Activated naive CD8-positive, alpha-beta T cell treated with anti-CD3 and anti-CD28 coated beads for 36 hours (primary cell): ENCODE measurements at regions not wholly inside any gene's neighbourhood (a gene's known extent, or its start where the extent isn't known, plus 50 kb on each side); places are given as distances from the start of the nearest gene placed in this dataset.
"Not testable (repeated sequence)": the region's sequence is repeated elsewhere in the genome, so short reads cannot be mapped to it uniquely, and the experiment has no call there.

Experiments used
- DNase-seq: peaks from one replicate; pipeline ENCODE4 v3.0.0; 2021
- H3K27ac Mint-ChIP-seq: one replicate; pipeline ENCODE4 v1.8.0; 2022; ENCODE audit warnings: mild to moderate bottlenecking, moderate library complexity, mixed read lengths
- H3K27me3 Mint-ChIP-seq: one replicate; pipeline ENCODE4 v1.8.0; 2022; ENCODE audit warnings: mild to moderate bottlenecking, mixed read lengths
- H3K36me3 Mint-ChIP-seq: one replicate; pipeline ENCODE4 v1.8.0; 2021; ENCODE audit warnings: mild to moderate bottlenecking, mixed read lengths
- H3K4me1 Mint-ChIP-seq: one replicate; pipeline ENCODE4 v1.8.0; 2021; ENCODE audit warnings: mixed read lengths
- H3K4me3 Mint-ChIP-seq: one replicate; pipeline ENCODE4 v1.8.0; 2022; ENCODE audit warnings: mild to moderate bottlenecking, moderate library complexity, mixed read lengths
- H3K9me3 Mint-ChIP-seq: one replicate; pipeline ENCODE4 v1.8.0; 2022; ENCODE audit warnings: mixed read lengths

GRCh38 chr4:54440394-54441136 is 211.5 kb downstream of the PDGFRA start:
- no peaks in the 10 kb centered on the region for H3K36me3 Mint-ChIP-seq
- H3K27me3 Mint-ChIP-seq: peaks cover 20% of the 10 kb centered on the region
- no peak overlapping the region for H3K4me3 Mint-ChIP-seq
- no peak for DNase-seq
- no peaks in the 10 kb centered on the region for H3K4me1 Mint-ChIP-seq
- no peak overlapping the region for H3K27ac Mint-ChIP-seq
- no peaks in the 10 kb centered on the region for H3K9me3 Mint-ChIP-seq

DNA sequence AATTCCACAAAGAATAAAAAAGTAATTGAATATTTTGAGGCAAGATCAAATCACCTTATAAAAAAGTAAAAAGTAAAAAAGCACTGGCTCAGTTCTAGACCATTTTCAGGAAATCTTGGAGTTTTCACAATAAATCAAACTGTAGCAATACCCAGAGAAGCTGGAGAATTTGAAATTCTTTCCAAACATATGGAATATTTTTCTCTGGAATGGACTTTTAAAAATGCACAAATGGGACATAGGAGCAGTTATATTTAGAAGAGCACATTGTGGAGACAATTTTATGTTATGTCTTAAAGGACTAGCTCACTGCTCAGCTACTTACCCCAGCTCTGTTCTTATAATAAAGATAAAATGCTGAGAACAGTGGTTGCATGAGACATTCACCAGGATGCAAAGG is 211.9 kb upstream of the KIT start:
- DNase-seq: no peak
- Mint-ChIP-seq H3K4me3 (no peak overlapping the region), H3K4me1 (no peaks in the 10 kb centered on the region), H3K9me3 (peaks cover 5% of the 10 kb centered on the region), H3K27me3 (peaks cover 10% of the 10 kb centered on the region), H3K27ac (no peak overlapping the region), H3K36me3 (no peaks in the 10 kb centered on the region)

DNA sequence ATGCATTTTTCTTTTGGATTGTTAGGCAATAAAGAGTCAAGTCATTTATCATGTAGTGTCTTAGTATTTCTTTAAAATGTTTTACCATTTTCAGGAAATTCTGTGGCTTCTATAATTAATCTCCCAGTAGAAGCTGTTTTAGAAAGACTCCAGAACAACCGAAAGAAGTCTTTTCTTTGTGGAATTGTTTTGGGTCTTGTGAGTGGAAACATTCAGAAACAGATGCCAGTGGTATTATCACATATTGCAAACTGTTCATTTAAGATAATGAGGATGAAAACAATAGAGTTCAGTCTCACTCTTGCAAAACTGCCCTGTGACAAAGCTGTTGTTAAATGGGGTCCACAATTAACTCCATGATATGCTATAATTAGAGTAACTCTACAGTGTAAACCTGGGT is 211.2 kb upstream of the KIT start:
- no peak overlapping the region for H3K27ac Mint-ChIP-seq
- H3K4me3 Mint-ChIP-seq: no peak overlapping the region
- peaks cover 5% of the 10 kb centered on the region for H3K9me3 Mint-ChIP-seq
- H3K27me3 Mint-ChIP-seq: peaks cover 10% of the 10 kb centered on the region
- no peaks in the 10 kb centered on the region for H3K4me1 Mint-ChIP-seq
- no peak for DNase-seq
- no peaks in the 10 kb centered on the region for H3K36me3 Mint-ChIP-seq

- no peak for DNase-seq
- peaks cover 10% of the 10 kb centered on the region for H3K27me3 Mint-ChIP-seq
- H3K4me3 Mint-ChIP-seq: no peak overlapping the region
- no peaks in the 10 kb centered on the region for H3K4me1 Mint-ChIP-seq
- no peak overlapping the region for H3K27ac Mint-ChIP-seq
- no peaks in the 10 kb centered on the region for H3K36me3 Mint-ChIP-seq
- peaks cover 5% of the 10 kb centered on the region for H3K9me3 Mint-ChIP-seq
These were observed 210.5 kb upstream of the KIT start for GRCh38 chr4:54447304-54447703.

- DNase-seq: no peak
- peaks cover 5% of the 10 kb centered on the region for H3K9me3 Mint-ChIP-seq
- H3K36me3 Mint-ChIP-seq: no peaks in the 10 kb centered on the region
- no peak overlapping the region for H3K4me3 Mint-ChIP-seq
- no peaks in the 10 kb centered on the region for H3K4me1 Mint-ChIP-seq
- H3K27ac Mint-ChIP-seq: no peak overlapping the region
- peaks cover under 1% of the 10 kb centered on the region for H3K27me3 Mint-ChIP-seq
These were observed 207.8 kb upstream of the KIT start for GRCh38 chr4:54449999-54450398.

DNA sequence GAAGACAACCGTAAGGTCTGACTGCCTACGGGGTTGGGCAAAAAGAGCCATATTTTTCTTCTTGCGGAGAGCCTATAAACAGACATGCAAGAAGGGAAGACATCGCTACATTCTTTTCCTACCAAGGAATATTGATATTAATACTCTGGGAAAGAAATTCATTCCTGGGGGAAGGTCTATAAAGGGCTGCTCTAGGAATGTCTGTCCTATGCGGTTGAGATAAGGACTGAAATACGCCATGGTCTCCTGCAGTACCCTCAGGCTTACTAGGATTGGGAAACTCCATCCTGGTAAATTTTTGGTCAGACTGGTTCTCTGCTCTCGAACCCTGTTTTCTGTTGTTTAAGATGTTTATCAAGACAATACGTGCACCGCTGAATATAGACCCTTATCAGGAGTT is 190.8 kb upstream of the KIT start:
- not testable (repeated sequence) for H3K27me3 Mint-ChIP-seq, H3K4me3 Mint-ChIP-seq, DNase-seq, H3K27ac Mint-ChIP-seq, H3K4me1 Mint-ChIP-seq, H3K36me3 Mint-ChIP-seq
- H3K9me3 Mint-ChIP-seq: peaks cover 17% of the 10 kb centered on the region

- H3K4me3 Mint-ChIP-seq: no peak overlapping the region
- H3K9me3 Mint-ChIP-seq: peaks cover 6% of the 10 kb centered on the region
- no peak for DNase-seq
- H3K27ac Mint-ChIP-seq: no peak overlapping the region
- H3K36me3 Mint-ChIP-seq: no peaks in the 10 kb centered on the region
- H3K4me1 Mint-ChIP-seq: no peaks in the 10 kb centered on the region
- H3K27me3 Mint-ChIP-seq: peaks cover 5% of the 10 kb centered on the region
These were observed 184.6 kb upstream of the KIT start for GRCh38 chr4:54473077-54473545.

DNA sequence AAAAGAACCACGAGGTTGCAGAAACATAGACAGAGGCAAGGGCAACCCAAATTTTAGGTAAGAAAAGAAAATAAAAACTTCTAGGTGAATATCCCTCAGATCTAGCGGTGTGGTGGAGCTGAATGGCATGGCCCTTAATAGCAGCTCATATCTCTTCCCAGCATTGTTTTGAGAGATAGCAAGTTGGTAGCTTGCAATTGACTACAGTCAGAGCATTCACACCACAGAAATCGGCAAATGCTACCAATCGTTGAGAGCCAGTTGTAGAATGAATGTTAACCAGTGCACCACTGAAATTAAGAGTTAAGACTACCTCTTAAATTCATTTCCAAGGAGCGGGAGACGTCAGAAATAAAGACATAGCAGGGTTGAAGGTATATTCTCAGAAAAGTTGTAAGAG is 184.0 kb upstream of the KIT start:
- no peak overlapping the region for H3K27ac Mint-ChIP-seq
- peaks cover 5% of the 10 kb centered on the region for H3K27me3 Mint-ChIP-seq
- DNase-seq: no peak
- peaks cover 3% of the 10 kb centered on the region for H3K9me3 Mint-ChIP-seq
- no peaks in the 10 kb centered on the region for H3K36me3 Mint-ChIP-seq
- H3K4me1 Mint-ChIP-seq: no peaks in the 10 kb centered on the region
- H3K4me3 Mint-ChIP-seq: no peak overlapping the region

GRCh38 chr4:54475546-54475945 is 182.2 kb upstream of the KIT start:
- H3K27ac Mint-ChIP-seq: no peak overlapping the region
- H3K9me3 Mint-ChIP-seq: peaks cover 10% of the 10 kb centered on the region
- H3K36me3 Mint-ChIP-seq: no peaks in the 10 kb centered on the region
- no peaks in the 10 kb centered on the region for H3K4me1 Mint-ChIP-seq
- no peak overlapping the region for H3K4me3 Mint-ChIP-seq
- H3K27me3 Mint-ChIP-seq: peaks cover 5% of the 10 kb centered on the region
- DNase-seq: no peak

DNA sequence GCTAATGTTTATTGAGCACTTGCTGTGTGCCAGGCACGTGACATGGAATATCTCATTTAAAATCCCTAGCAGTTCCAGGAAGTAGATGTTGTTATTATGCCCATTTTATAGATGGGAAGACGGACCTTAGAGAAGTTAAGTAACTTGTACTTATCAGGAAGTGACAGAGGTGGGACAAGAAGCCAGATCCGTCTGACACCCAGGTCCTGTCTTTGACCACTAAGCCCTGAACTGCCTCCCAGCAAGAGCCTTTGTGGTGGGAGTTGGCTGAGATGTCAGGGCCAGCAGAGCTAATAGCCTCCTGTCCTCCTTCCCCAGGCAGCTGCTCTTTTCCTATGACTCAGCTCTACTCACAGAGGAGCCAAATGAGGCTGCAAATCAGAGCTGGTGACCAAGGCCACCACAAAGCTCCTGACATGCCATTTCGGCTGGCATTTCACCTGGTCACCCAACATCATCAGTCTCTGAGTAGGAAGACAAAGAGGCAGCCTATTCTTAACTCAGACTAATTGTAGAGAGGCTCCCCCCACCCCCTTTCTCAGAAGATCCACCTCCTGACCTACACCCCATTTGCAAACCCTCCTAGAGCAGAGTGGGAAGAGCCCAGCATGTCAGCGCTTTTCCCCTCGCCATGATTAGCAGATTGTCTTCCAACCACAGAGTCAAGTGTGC is 175.1 kb upstream of the KIT start:
- H3K4me1 Mint-ChIP-seq: no peaks in the 10 kb centered on the region
- H3K27me3 Mint-ChIP-seq: no peaks in the 10 kb centered on the region
- H3K27ac Mint-ChIP-seq: no peak overlapping the region
- no peak overlapping the region for H3K4me3 Mint-ChIP-seq
- H3K36me3 Mint-ChIP-seq: no peaks in the 10 kb centered on the region
- no peak for DNase-seq
- peaks cover 8% of the 10 kb centered on the region for H3K9me3 Mint-ChIP-seq

DNA sequence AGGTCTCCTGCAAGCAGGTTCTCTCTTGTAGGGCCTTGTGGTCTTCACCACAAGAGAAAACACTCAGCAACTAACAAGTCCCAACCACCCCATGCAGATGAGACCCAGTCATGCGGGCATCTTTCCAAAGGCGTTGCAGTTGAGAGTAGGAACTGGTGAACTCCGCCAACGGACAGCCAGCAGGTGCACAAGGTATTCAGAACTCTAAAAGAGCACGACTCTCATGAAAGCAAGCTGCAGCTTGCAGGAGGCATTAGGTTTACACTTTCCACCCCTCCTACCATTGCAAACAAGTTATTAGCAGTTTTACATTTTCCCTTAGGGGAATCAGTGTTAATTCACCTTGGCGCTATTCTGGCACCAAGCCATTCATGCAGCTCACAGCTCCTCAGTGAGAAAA is 173.4 kb upstream of the KIT start:
- Mint-ChIP-seq H3K4me1 (no peaks in the 10 kb centered on the region), H3K36me3 (no peaks in the 10 kb centered on the region), H3K27me3 (no peaks in the 10 kb centered on the region), H3K4me3 (no peak overlapping the region), H3K27ac (no peak overlapping the region), H3K9me3 (peaks cover 4% of the 10 kb centered on the region)
- DNase-seq: no peak

- Mint-ChIP-seq H3K4me3 (no peak overlapping the region), H3K36me3 (no peaks in the 10 kb centered on the region), H3K4me1 (no peaks in the 10 kb centered on the region), H3K27ac (no peak overlapping the region), H3K9me3 (no peaks in the 10 kb centered on the region), H3K27me3 (no peaks in the 10 kb centered on the region)
- no peak for DNase-seq
These were observed 170.3 kb upstream of the KIT start for GRCh38 chr4:54487491-54487890.

DNA sequence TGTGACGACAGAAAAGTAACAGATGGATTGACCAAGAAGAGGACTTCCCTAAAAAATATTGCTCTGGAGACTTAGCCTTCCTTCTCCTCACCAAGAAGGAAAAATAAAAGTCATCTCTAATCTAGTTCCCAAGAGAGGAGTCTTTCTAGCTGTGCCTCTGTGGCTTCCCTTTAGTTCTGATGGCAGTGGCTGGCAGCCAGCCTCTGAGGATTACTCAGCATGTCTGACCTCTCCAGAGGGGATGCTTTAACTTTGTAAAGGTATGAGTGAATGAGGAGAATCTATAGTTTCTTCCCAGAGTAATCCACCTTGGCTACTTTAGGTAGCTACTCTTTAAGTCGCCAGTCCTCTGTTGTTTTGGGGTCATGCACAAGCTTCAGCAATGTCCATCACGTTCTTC is 163.9 kb upstream of the KIT start:
- Mint-ChIP-seq H3K4me3 (no peak overlapping the region), H3K27me3 (no peaks in the 10 kb centered on the region), H3K9me3 (no peaks in the 10 kb centered on the region), H3K27ac (no peak overlapping the region), H3K4me1 (no peaks in the 10 kb centered on the region), H3K36me3 (no peaks in the 10 kb centered on the region)
- DNase-seq: no peak

- H3K9me3 Mint-ChIP-seq: no peaks in the 10 kb centered on the region
- DNase-seq: no peak
- H3K4me3 Mint-ChIP-seq: no peak overlapping the region
- H3K27ac Mint-ChIP-seq: no peak overlapping the region
- H3K36me3 Mint-ChIP-seq: no peaks in the 10 kb centered on the region
- no peaks in the 10 kb centered on the region for H3K27me3 Mint-ChIP-seq
- H3K4me1 Mint-ChIP-seq: no peaks in the 10 kb centered on the region
These were observed 162.7 kb upstream of the KIT start for GRCh38 chr4:54495091-54495490.

DNA sequence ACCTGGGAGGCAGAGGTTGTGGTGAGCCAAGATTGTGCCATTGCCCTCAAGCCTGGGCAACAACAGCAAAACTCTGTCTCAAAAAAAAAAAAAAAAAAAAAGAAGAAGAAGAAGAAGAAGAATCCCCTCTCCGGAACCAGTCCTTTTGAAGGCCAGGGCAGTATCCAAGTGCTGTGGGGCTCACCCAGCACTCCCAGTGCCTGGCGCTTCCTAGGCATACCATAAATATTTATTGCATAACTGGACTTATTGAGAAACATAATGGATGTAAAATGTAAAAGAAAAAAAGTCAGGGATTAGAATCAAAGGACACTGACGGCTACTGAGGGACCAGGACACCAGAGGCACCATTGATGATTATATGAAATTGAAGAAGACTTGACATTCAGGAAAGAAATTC is 162.1 kb upstream of the KIT start:
- no peaks in the 10 kb centered on the region for H3K36me3 Mint-ChIP-seq
- H3K4me3 Mint-ChIP-seq: no peak overlapping the region
- DNase-seq: no peak
- H3K4me1 Mint-ChIP-seq: no peaks in the 10 kb centered on the region
- H3K27me3 Mint-ChIP-seq: no peaks in the 10 kb centered on the region
- H3K9me3 Mint-ChIP-seq: no peaks in the 10 kb centered on the region
- H3K27ac Mint-ChIP-seq: no peak overlapping the region

DNA sequence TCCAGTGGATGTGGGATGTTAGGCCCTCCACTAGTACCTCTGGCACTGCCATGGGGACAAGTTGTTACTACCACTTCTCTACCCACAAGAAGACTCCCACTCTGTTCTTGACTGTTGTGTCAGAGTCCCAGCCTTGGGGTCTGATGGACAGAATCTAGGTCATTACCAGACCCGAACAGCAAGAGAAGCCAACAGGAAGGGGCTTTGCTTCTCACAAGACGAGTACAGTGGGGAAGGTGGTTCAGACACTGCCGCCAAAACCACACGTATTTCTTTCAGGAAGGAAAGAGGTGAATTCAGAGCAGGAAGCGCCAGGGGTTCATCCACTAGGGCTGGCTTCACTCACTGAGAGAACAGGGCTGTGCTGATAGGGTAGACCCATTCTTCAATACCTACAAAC is 161.3 kb upstream of the KIT start:
- no peak overlapping the region for H3K4me3 Mint-ChIP-seq
- no peak for DNase-seq
- H3K36me3 Mint-ChIP-seq: no peaks in the 10 kb centered on the region
- no peaks in the 10 kb centered on the region for H3K4me1 Mint-ChIP-seq
- H3K27ac Mint-ChIP-seq: no peak overlapping the region
- no peaks in the 10 kb centered on the region for H3K9me3 Mint-ChIP-seq
- no peaks in the 10 kb centered on the region for H3K27me3 Mint-ChIP-seq
